Endothelial cell of umbilical vein (primary cell): ENCODE measurements at regions not wholly inside any gene's neighbourhood (a gene's known extent, or its start where the extent isn't known, plus 50 kb on each side); places are given as distances from the start of the nearest gene placed in this dataset.

Experiments used
- BruUV-seq: library from RNA; stranded (reverse); fragments of 400-500 nt; replicated peaks from 2 replicates; lab custom pipeline; 2021; lab: Mats Ljungman, UMichigan
- CTCF ChIA-PET: fragments of 300-600, 350-600 bp; sonication (Branson Sonifier 250); formaldehyde crosslinking; loops from one replicate; lab custom pipeline; 2021; ENCODE audit warnings: antibody characterized with exemption, inconsistent platforms; lab: Charles Lee
- POLR2A ChIA-PET: fragments of 300-600, 350-600 bp; sonication (Branson Sonifier 250); formaldehyde crosslinking; loops from one replicate; lab custom pipeline; 2021; ENCODE audit warnings: antibody characterized with exemption, inconsistent platforms; lab: Charles Lee
- DNase-seq: peaks from one replicate; pipeline ENCODE4 v3.0.0-alpha.2; 2011; ENCODE audit warnings: low read depth, low spot score
- FAIRE-seq: peaks from 2 replicates; lab custom pipeline; 2011; peaks lifted over from hg19 to GRCh38; lab: Jason Lieb, UNC
- H2AFZ ChIP-seq: 2 replicates; pipeline ENCODE4 v1.6.0; 2012; ENCODE audit warnings: low read depth, low read length, control low read depth, inconsistent platforms
- H3K27ac ChIP-seq: 2 replicates; pipeline ENCODE4 v1.5.1; 2011; ENCODE audit warnings: low read depth, mild to moderate bottlenecking, control low read depth, low read length, moderate library complexity; ENCODE audit not compliant: insufficient read depth
- H3K27me3 ChIP-seq, 2 experiments: 2 replicates each; pipeline versions ENCODE4 v1.6.0 to v1.6.1; 2011; ENCODE audit warnings: low read length in 2 of 2, mixed read lengths in 1 of 2; ENCODE audit not compliant: control insufficient read depth in 2 of 2, insufficient read depth in 2 of 2
- H3K36me3 ChIP-seq, 2 experiments: 2 replicates in 1 of 2; 3 replicates in 1 of 2; pipeline ENCODE4 v1.5.1; 2011; ENCODE audit warnings: low read length in 2 of 2, mild to moderate bottlenecking in 1 of 2, moderate library complexity in 1 of 2; ENCODE audit not compliant: control insufficient read depth in 2 of 2, insufficient read depth in 2 of 2; ENCODE audit errors: extremely low read depth in 1 of 2
- H3K4me1 ChIP-seq: 3 replicates; pipeline ENCODE4 v1.5.1; 2011; ENCODE audit warnings: mild to moderate bottlenecking, low read length; ENCODE audit not compliant: control insufficient read depth, insufficient read depth; ENCODE audit errors: extremely low read depth
- H3K4me2 ChIP-seq: 2 replicates; pipeline ENCODE4 v1.6.1; 2011; ENCODE audit warnings: low read length, control low read depth, mixed read lengths; ENCODE audit not compliant: insufficient read depth
- H3K4me3 ChIP-seq, 3 experiments: fragments of 200-600 bp in 1 of 3; sonication (generic), shearing (Covaris generic) in 1 of 3; replicated peaks in 1 of 3; 2 replicates each; pipeline ENCODE4 v1.5.1; 2011 to 2016; ENCODE audit warnings: control low read depth in 3 of 3, low read length in 3 of 3, mild to moderate bottlenecking in 2 of 3, inconsistent platforms in 1 of 3, low read depth in 1 of 3, moderate library complexity in 1 of 3; ENCODE audit not compliant: insufficient read depth in 1 of 3
- H3K79me2 ChIP-seq: 2 replicates; pipeline ENCODE4 v1.6.0; 2012; ENCODE audit warnings: low read length, inconsistent platforms; ENCODE audit not compliant: control insufficient read depth, insufficient read depth
- H3K9ac ChIP-seq: replicated peaks from 2 replicates; pipeline ENCODE3; 2011; ENCODE audit warnings: low read length, control low read depth; ENCODE audit not compliant: insufficient read depth; ENCODE audit errors: extremely low read depth
- H3K9me1 ChIP-seq: replicated peaks from 3 replicates; pipeline ENCODE4 v1.6.0; 2011; ENCODE audit warnings: mild to moderate bottlenecking, low read length; ENCODE audit not compliant: control insufficient read depth, insufficient read depth; ENCODE audit errors: extremely low read depth
- H3K9me3 ChIP-seq: replicated peaks from 2 replicates; pipeline ENCODE4 v1.5.1; 2012; ENCODE audit warnings: low read length, inconsistent platforms; ENCODE audit not compliant: control insufficient read depth, insufficient read depth
- H4K20me1 ChIP-seq: replicated peaks from 2 replicates; pipeline ENCODE3; 2011; ENCODE audit warnings: mild to moderate bottlenecking, low read length; ENCODE audit not compliant: control insufficient read depth, insufficient read depth; ENCODE audit errors: extremely low read depth
- CTCF ChIP-seq, 2 donors: IDR thresholded peaks; 1 replicate in 1 of 2; 2 replicates in 1 of 2; pipeline ENCODE4 v1.5.1; 2011; ENCODE audit warnings: low read length in 2 of 2, mild to moderate bottlenecking in 2 of 2, moderate library complexity in 2 of 2, control low read depth in 1 of 2, inconsistent platforms in 1 of 2, low read depth in 1 of 2; ENCODE audit not compliant: insufficient read depth in 1 of 2; ENCODE audit errors: extremely low read depth in 1 of 2
- EZH2 ChIP-seq: IDR thresholded peaks from 2 replicates; pipeline ENCODE4 v1.6.1; 2012; ENCODE audit warnings: borderline replicate concordance, low read depth, mild to moderate bottlenecking, moderate library complexity, low read length, inconsistent platforms; ENCODE audit not compliant: severe bottlenecking
- FOS ChIP-seq: IDR thresholded peaks from 2 replicates; pipeline ENCODE4 v1.6.1; 2011; ENCODE audit warnings: mild to moderate bottlenecking, low read length, moderate library complexity, borderline replicate concordance; ENCODE audit not compliant: insufficient read depth
- GATA2 ChIP-seq: IDR thresholded peaks from 2 replicates; pipeline ENCODE4 v1.7.0; 2011; ENCODE audit warnings: low read depth, mild to moderate bottlenecking, moderate library complexity, mixed read lengths, low read length; ENCODE audit not compliant: insufficient read length, insufficient read depth
- JUN ChIP-seq: IDR thresholded peaks from 2 replicates; pipeline ENCODE4 v1.6.1; 2011; ENCODE audit warnings: borderline replicate concordance, low read depth; ENCODE audit not compliant: insufficient read length, insufficient read depth
- MAX ChIP-seq: IDR thresholded peaks from 2 replicates; pipeline ENCODE4 v1.6.1; 2011; ENCODE audit not compliant: insufficient read depth, insufficient read length
- MYC ChIP-seq: IDR thresholded peaks from one replicate; pipeline ENCODE4 v1.6.1; 2011; ENCODE audit warnings: mild to moderate bottlenecking, low read depth, low read length
- POLR2A ChIP-seq: IDR thresholded peaks from 2 replicates; pipeline ENCODE4 v1.6.1; 2012; ENCODE audit warnings: low read depth, mild to moderate bottlenecking, control low read depth, low read length
- POLR2AphosphoS5 ChIP-seq: IDR thresholded peaks from 2 replicates; pipeline ENCODE4 v1.6.1; 2012; ENCODE audit warnings: low read depth, mild to moderate bottlenecking, control low read depth, low read length, moderate library complexity; ENCODE audit not compliant: insufficient read depth
- dilution Hi-C: fragments of 300-500 bp; cut with MboI; formaldehyde crosslinking; loops from one replicate; pipeline ENCODE4 v1.15.0; 2019; ENCODE audit warnings: low sequenced_read_pairs; ENCODE audit not compliant: extremely low pct_ligation_motif_present
- intact Hi-C: fragments of 100-400 bp; cut with micrococcal nuclease; formaldehyde crosslinking; loops from one replicate; pipeline ENCODE4 v1.10.0; 2022

GRCh38 chr2:16208241-16208797 lies 268.0 kb downstream of the MYCN start:
- H3K27ac ChIP-seq: no peak overlapping the region
- H3K4me2 ChIP-seq: no peak overlapping the region
- H2AFZ ChIP-seq: no peak overlapping the region
- peaks cover 5% of the 10 kb centered on the region for H3K9me3 ChIP-seq
- H3K79me2 ChIP-seq: no peaks in the 10 kb centered on the region
- no peaks in the 10 kb centered on the region for H3K36me3 ChIP-seq
- no peak for FAIRE-seq
- H3K4me3 ChIP-seq: no peak overlapping the region
- H3K27me3 ChIP-seq: no peaks in the 10 kb centered on the region
- no TSS peak for BruUV-seq
- no peak overlapping the region for H3K9ac ChIP-seq
- no peaks in the 10 kb centered on the region for H3K4me1 ChIP-seq
- CTCF ChIA-PET: no interaction called here
- TF ChIP-seq FOS: no peak
- TF ChIP-seq EZH2: no peak
- H3K9me1 ChIP-seq: no peaks in the 10 kb centered on the region
- intact Hi-C loops (no loop called here), dilution Hi-C loops (no loop called here)
- no peak for DNase-seq
- POLR2A ChIA-PET: no interaction called here
- H4K20me1 ChIP-seq: no peaks in the 10 kb centered on the region

GRCh38 chr2:16207611-16208010 lies 267.3 kb downstream of the MYCN start:
- BruUV-seq: no TSS peak
- FAIRE-seq: no peak

More at GRCh38 chr2:16207611-16208010, 267.3 kb downstream of the MYCN start:
- Histone ChIP-seq H3K79me2 (no peaks in the 10 kb centered on the region), H3K4me1 (no peaks in the 10 kb centered on the region), H3K9me1 (no peaks in the 10 kb centered on the region), H3K9ac (no peak overlapping the region), H3K9me3 (peaks cover 5% of the 10 kb centered on the region), H3K27ac (no peak overlapping the region), H3K27me3 (no peaks in the 10 kb centered on the region), H4K20me1 (no peaks in the 10 kb centered on the region), H3K4me3 (no peak overlapping the region), H3K36me3 (no peaks in the 10 kb centered on the region), H2AFZ (no peak overlapping the region), H3K4me2 (no peak overlapping the region)
- ChIA-PET CTCF (no interaction called here), POLR2A (no interaction called here)
- intact Hi-C loops (no loop called here), dilution Hi-C loops (no loop called here)
- TF ChIP-seq MYC: no peak
- TF ChIP-seq JUN: no peak
- TF ChIP-seq FOS: no peak
- TF ChIP-seq CTCF (IDR thresholded peaks at IDR 0.05; ENCODE audit: extremely low read depth in 1 of 2, insufficient read depth in 1 of 2, low read depth in 1 of 2, low read length in 2 of 2): no peak
- TF ChIP-seq EZH2: no peak
- no peak for TF ChIP-seq GATA2
- TF ChIP-seq MAX: no peak
- no peak for TF ChIP-seq POLR2AphosphoS5
- TF ChIP-seq POLR2A: no peak
- DNase-seq: no peak
